HS-27A (cell line): ENCODE measurements at regions not wholly inside any gene's neighbourhood (a gene's known extent, or its start where the extent isn't known, plus 50 kb on each side); places are given as distances from the start of the nearest gene placed in this dataset.

ENCODE experiments used
- DNase-seq: peaks from one replicate; pipeline ENCODE4 v3.0.0-alpha.2; 2012; ENCODE audit warnings: low read depth, missing footprints

GRCh38 chr20:52921340-52921739, 50.8 kb upstream of the TSHZ2 start:
- no peak for DNase-seq

- DNase-seq, result no peak
Measured at GRCh38 chr20:52918311-52918710, 53.8 kb upstream of the TSHZ2 start.

- no peak for DNase-seq
Measured at GRCh38 chr20:52915564-52915963, 56.6 kb upstream of the TSHZ2 start.

GRCh38 chr20:52914870-52915269, 57.3 kb upstream of the TSHZ2 start:
- no peak for DNase-seq

- no peak for DNase-seq
Measured at GRCh38 chr20:52913650-52914387, 58.3 kb upstream of the TSHZ2 start.

GRCh38 chr20:52905241-52905994, 66.7 kb upstream of the TSHZ2 start:
- no peak for DNase-seq

GRCh38 chr20:52904837-52905236, 67.3 kb upstream of the TSHZ2 start:
- no peak for DNase-seq

GRCh38 chr20:52899041-52899608, 73.0 kb upstream of the TSHZ2 start:
- no peak for DNase-seq

- no peak for DNase-seq
Measured at GRCh38 chr20:52896348-52896747, 75.8 kb upstream of the TSHZ2 start.

- DNase-seq, result no peak
Measured at GRCh38 chr20:52895701-52896100, 76.5 kb upstream of the TSHZ2 start.

GRCh38 chr20:52895235-52895634, 76.9 kb upstream of the TSHZ2 start:
- DNase-seq, result no peak

GRCh38 chr20:52893498-52893897, 78.7 kb upstream of the TSHZ2 start:
- DNase-seq, result no peak

- no peak for DNase-seq
Measured at GRCh38 chr20:52892023-52892422, 80.1 kb upstream of the TSHZ2 start.

GRCh38 chr20:52890130-52890529, 82.0 kb upstream of the TSHZ2 start:
- DNase-seq, result no peak

GRCh38 chr20:52889225-52889624, 82.9 kb upstream of the TSHZ2 start:
- DNase-seq, result no peak

GRCh38 chr20:52888096-52888495, 84.1 kb upstream of the TSHZ2 start:
- no peak for DNase-seq

GRCh38 chr20:52880997-52881396, 91.2 kb upstream of the TSHZ2 start:
- no peak for DNase-seq

- no peak for DNase-seq
Measured at GRCh38 chr20:52880259-52880658, 91.9 kb upstream of the TSHZ2 start.

GRCh38 chr20:52874241-52874640, 97.9 kb upstream of the TSHZ2 start:
- DNase-seq, result no peak

GRCh38 chr20:52869698-52870501, 102.3 kb upstream of the TSHZ2 start:
- DNase-seq, result no peak

GRCh38 chr20:52869276-52869675, 102.9 kb upstream of the TSHZ2 start:
- DNase-seq, result no peak

- DNase-seq, result no peak
Measured at GRCh38 chr20:52867305-52867704, 104.9 kb upstream of the TSHZ2 start.
